Astrocyte of the cerebellum (primary cell): ENCODE measurements at regions not wholly inside any gene's neighbourhood (a gene's known extent, or its start where the extent isn't known, plus 50 kb on each side); places are given as distances from the start of the nearest gene placed in this dataset.

Experiments
- DNase-seq: peaks from one replicate; pipeline ENCODE4 v3.0.0-alpha.2; 2011; ENCODE audit warnings: low read depth
- H3K4me3 ChIP-seq: 2 replicates; pipeline ENCODE4 v1.5.1; 2011; ENCODE audit warnings: mild to moderate bottlenecking, low read depth, low read length, moderate library complexity
- CTCF ChIP-seq: IDR thresholded peaks from 2 replicates; pipeline ENCODE4 v1.5.1; 2012; ENCODE audit warnings: low read length, low read depth, moderate library complexity, mild to moderate bottlenecking; ENCODE audit errors: missing control alignments
- in situ Hi-C: cut with HindIII; loops from 2 replicates; pipeline ENCODE4 v1.10.0; 2017; ENCODE audit warnings: low sequenced_read_pairs

GRCh38 chr1:80245813-80246212, 1239.3 kb upstream of the ADGRL4 start:
- DNase-seq, result no peak
- no peak for TF ChIP-seq CTCF
- H3K4me3 ChIP-seq, result no peak overlapping the region
- in situ Hi-C loops, result no loop called here

- TF ChIP-seq CTCF, result no peak
- no peak overlapping the region for H3K4me3 ChIP-seq
- in situ Hi-C loops, result no loop called here
- no peak for DNase-seq
Measured at GRCh38 chr1:80244372-80244771, 1237.8 kb upstream of the ADGRL4 start.

GRCh38 chr1:80241566-80241965, 1235.0 kb upstream of the ADGRL4 start:
- H3K4me3 ChIP-seq, result no peak overlapping the region
- TF ChIP-seq CTCF, result no peak
- DNase-seq, result no peak
- in situ Hi-C loops, result no loop called here

- TF ChIP-seq CTCF, result no peak
- H3K4me3 ChIP-seq, result no peak overlapping the region
- no peak for DNase-seq
- in situ Hi-C loops, result no loop called here
Measured at GRCh38 chr1:80225510-80225909, 1219.0 kb upstream of the ADGRL4 start.

- H3K4me3 ChIP-seq, result no peak overlapping the region
- DNase-seq, result no peak
- in situ Hi-C loops, result no loop called here
- no peak for TF ChIP-seq CTCF
Measured at GRCh38 chr1:80221319-80221718, 1214.8 kb upstream of the ADGRL4 start.

GRCh38 chr1:80218112-80218511, 1211.6 kb upstream of the ADGRL4 start:
- H3K4me3 ChIP-seq, result no peak overlapping the region
- DNase-seq, result peak; percentile 39
- in situ Hi-C loops, result no loop called here
- peak; percentile 57 for TF ChIP-seq CTCF
